Glutamatergic neuron (in vitro differentiated cells): ENCODE measurements at regions not wholly inside any gene's neighbourhood (a gene's known extent, or its start where the extent isn't known, plus 50 kb on each side); places are given as distances from the start of the nearest gene placed in this dataset.

ENCODE experiments used
- DNase-seq: peaks from one replicate; pipeline ENCODE4 v3.0.0; 2022
- H3K27ac Mint-ChIP-seq: one replicate; pipeline ENCODE4 v1.8.0; 2020; ENCODE audit warnings: mild to moderate bottlenecking, mixed read lengths, inconsistent platforms; ENCODE audit not compliant: unreplicated experiment
- H3K27me3 Mint-ChIP-seq: one replicate; pipeline ENCODE4 v1.8.0; 2020; ENCODE audit warnings: mild to moderate bottlenecking, moderate library complexity, mixed read lengths, inconsistent platforms; ENCODE audit not compliant: unreplicated experiment
- H3K36me3 Mint-ChIP-seq: one replicate; pipeline ENCODE4 v1.8.0; 2020; ENCODE audit warnings: mild to moderate bottlenecking, mixed read lengths, inconsistent platforms; ENCODE audit not compliant: unreplicated experiment
- H3K4me1 Mint-ChIP-seq: one replicate; pipeline ENCODE4 v1.8.0; 2020; ENCODE audit warnings: mild to moderate bottlenecking, low read depth, mixed read lengths, inconsistent platforms; ENCODE audit not compliant: unreplicated experiment
- H3K4me3 Mint-ChIP-seq: one replicate; pipeline ENCODE4 v1.8.0; 2020; ENCODE audit warnings: mild to moderate bottlenecking, mixed read lengths, inconsistent platforms; ENCODE audit not compliant: unreplicated experiment
- H3K9me3 Mint-ChIP-seq: one replicate; pipeline ENCODE4 v1.8.0; 2020; ENCODE audit warnings: mild to moderate bottlenecking, moderate library complexity, mixed read lengths, inconsistent platforms; ENCODE audit not compliant: unreplicated experiment
- CTCF ChIP-seq: fragments of 200-600 bp; sonication (generic); IDR thresholded peaks from one replicate; pipeline ENCODE4 v1.5.0; 2021; ENCODE audit not compliant: partially characterized antibody, unreplicated experiment

DNA sequence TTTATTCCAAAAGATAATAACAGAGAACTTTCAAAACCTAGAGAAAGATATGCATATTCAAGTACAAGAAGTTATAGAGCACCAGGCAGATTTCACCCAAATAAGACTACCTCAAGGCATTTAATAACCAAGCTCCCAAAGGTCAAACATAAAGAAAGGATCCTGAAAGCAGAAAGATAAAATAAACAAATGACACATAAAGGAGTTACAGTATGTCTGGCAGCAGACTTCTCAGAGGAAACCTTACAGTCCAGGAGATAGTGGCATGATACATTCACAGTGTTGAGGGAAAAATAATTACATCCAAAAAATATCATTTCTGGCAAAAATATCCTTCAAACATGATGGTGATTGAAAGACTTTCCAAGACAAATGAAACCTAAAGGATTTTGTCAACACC is 185.8 kb upstream of the POU1F1 start:
- no peaks in the 10 kb centered on the region for H3K27me3 Mint-ChIP-seq
- no peak overlapping the region for H3K4me3 Mint-ChIP-seq
- DNase-seq: no peak
- no peaks in the 10 kb centered on the region for H3K4me1 Mint-ChIP-seq
- H3K36me3 Mint-ChIP-seq: no peaks in the 10 kb centered on the region
- no peak overlapping the region for H3K27ac Mint-ChIP-seq
- H3K9me3 Mint-ChIP-seq: no peaks in the 10 kb centered on the region
- TF ChIP-seq CTCF: no peak

DNA sequence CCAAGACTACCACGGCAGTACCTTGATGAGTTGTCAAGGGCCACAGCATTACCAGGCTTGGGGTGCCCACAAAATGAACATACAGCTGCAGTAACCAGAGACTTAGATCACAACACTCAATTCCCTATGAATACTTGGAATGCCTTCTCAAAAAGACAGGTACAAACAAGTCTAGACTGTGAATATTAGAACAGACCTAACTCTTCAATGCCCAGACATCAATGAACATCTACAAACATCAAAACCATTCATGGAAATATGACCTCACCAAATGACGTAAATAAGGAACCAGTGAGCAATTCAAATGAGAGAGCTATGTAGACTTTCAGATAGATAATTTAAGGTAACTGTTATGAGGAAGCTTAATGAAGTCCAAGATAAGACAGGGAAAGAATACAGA is 185.1 kb upstream of the POU1F1 start:
- Mint-ChIP-seq H3K27ac (no peak overlapping the region), H3K4me3 (no peak overlapping the region), H3K4me1 (no peaks in the 10 kb centered on the region), H3K27me3 (no peaks in the 10 kb centered on the region), H3K9me3 (no peaks in the 10 kb centered on the region), H3K36me3 (no peaks in the 10 kb centered on the region)
- no peak for TF ChIP-seq CTCF
- no peak for DNase-seq

DNA sequence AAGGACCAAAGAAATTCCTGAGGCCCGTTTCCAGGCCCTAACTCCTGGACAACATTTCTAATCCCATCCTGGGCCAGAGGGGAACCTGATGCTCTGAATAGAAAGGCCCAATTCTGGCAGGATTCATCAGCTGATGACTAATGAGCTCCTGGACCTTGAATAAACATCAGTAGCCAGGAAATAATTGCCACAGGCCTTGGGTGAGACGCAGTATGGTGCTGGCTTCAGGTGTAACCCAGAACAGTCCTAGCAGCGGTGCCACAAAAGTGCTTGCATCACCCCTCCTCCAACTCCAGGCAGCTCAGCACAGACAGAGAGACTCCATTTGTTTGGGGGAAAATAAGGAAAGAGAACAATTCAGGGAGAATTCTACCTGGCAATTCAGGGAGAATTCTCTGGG is 184.7 kb upstream of the POU1F1 start:
- H3K27me3 Mint-ChIP-seq: no peaks in the 10 kb centered on the region
- no peaks in the 10 kb centered on the region for H3K9me3 Mint-ChIP-seq
- no peak for TF ChIP-seq CTCF
- H3K27ac Mint-ChIP-seq: no peak overlapping the region
- no peaks in the 10 kb centered on the region for H3K4me1 Mint-ChIP-seq
- no peak for DNase-seq
- no peaks in the 10 kb centered on the region for H3K36me3 Mint-ChIP-seq
- no peak overlapping the region for H3K4me3 Mint-ChIP-seq

DNA sequence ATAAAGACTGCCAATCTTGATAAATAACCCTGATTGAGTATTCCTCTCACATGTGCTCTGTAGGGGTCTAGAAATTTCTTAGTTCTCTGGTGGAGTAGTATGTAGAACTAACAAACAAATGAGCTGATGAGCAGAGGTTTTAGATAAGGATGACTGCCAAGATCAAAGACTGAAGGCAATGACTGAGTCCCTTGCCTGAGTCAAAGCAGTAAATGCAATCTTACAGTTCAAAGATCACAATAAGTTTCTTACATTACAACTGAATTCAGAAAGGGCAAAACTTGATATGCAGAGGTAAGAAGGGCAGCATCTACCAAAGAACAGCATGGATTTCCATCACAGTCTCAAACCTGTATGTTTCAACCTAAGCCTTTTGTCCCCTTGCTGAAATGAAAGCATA is 172.2 kb upstream of the POU1F1 start:
- DNase-seq: no peak
- Mint-ChIP-seq H3K36me3 (peaks cover 11% of the 10 kb centered on the region), H3K27ac (no peak overlapping the region), H3K27me3 (no peaks in the 10 kb centered on the region), H3K9me3 (peaks cover 1% of the 10 kb centered on the region), H3K4me3 (no peak overlapping the region), H3K4me1 (no peaks in the 10 kb centered on the region)
- TF ChIP-seq CTCF: no peak

- DNase-seq: no peak
- Mint-ChIP-seq H3K36me3 (peaks cover 11% of the 10 kb centered on the region), H3K27me3 (no peaks in the 10 kb centered on the region), H3K27ac (no peak overlapping the region), H3K4me1 (no peaks in the 10 kb centered on the region), H3K4me3 (no peak overlapping the region), H3K9me3 (peaks cover 1% of the 10 kb centered on the region)
- no peak for TF ChIP-seq CTCF
These were observed 170.5 kb upstream of the POU1F1 start for GRCh38 chr3:87446849-87447387.
